HG03066 (cell line): ENCODE measurements at regions not wholly inside any gene's neighbourhood (a gene's known extent, or its start where the extent isn't known, plus 50 kb on each side); places are given as distances from the start of the nearest gene placed in this dataset.

Experiments
- ATAC-seq: cut with Tn5 transposase; IDR thresholded peaks from one replicate; pipeline ENCODE4 v1.9.1; 2021; ENCODE audit warnings: low read depth; ENCODE audit not compliant: unreplicated experiment

GRCh38 chr3:168273036-168273435 lies 177.3 kb upstream of the GOLIM4 start:
- ATAC-seq: no peak

GRCh38 chr3:168272343-168272985 lies 176.7 kb upstream of the GOLIM4 start:
- ATAC-seq: no peak

GRCh38 chr3:168271932-168272331 lies 176.2 kb upstream of the GOLIM4 start:
- ATAC-seq: no peak

GRCh38 chr3:168269001-168269400 lies 173.3 kb upstream of the GOLIM4 start:
- ATAC-seq: no peak

GRCh38 chr3:168267179-168267578 lies 171.5 kb upstream of the GOLIM4 start:
- no peak for ATAC-seq

- ATAC-seq: no peak
Measured at GRCh38 chr3:168266335-168266734, 170.6 kb upstream of the GOLIM4 start.

- no peak for ATAC-seq
Measured at GRCh38 chr3:168262887-168263286, 167.2 kb upstream of the GOLIM4 start.

- no peak for ATAC-seq
Measured at GRCh38 chr3:168260859-168261258, 165.1 kb upstream of the GOLIM4 start.

- peak; percentile 43 for ATAC-seq
Measured at GRCh38 chr3:168251371-168251770, 155.6 kb upstream of the GOLIM4 start.

- ATAC-seq: peak; percentile 18
Measured at GRCh38 chr3:168250415-168250861, 154.7 kb upstream of the GOLIM4 start.

- ATAC-seq: peak; percentile 59
Measured at GRCh38 chr3:168249550-168250414, 154.1 kb upstream of the GOLIM4 start.

GRCh38 chr3:168249205-168249549 lies 153.5 kb upstream of the GOLIM4 start:
- ATAC-seq: peak; percentile 5

- ATAC-seq: peak; percentile 3
Measured at GRCh38 chr3:168248383-168249204, 152.9 kb upstream of the GOLIM4 start.

- ATAC-seq: no peak
Measured at GRCh38 chr3:168241156-168241555, 145.4 kb upstream of the GOLIM4 start.

GRCh38 chr3:168239287-168239686 lies 143.6 kb upstream of the GOLIM4 start:
- no peak for ATAC-seq

- no peak for ATAC-seq
Measured at GRCh38 chr3:168233001-168233400, 137.3 kb upstream of the GOLIM4 start.

- ATAC-seq: no peak
Measured at GRCh38 chr3:168223085-168223484, 127.4 kb upstream of the GOLIM4 start.

- no peak for ATAC-seq
Measured at GRCh38 chr3:168220556-168220955, 124.8 kb upstream of the GOLIM4 start.

- no peak for ATAC-seq
Measured at GRCh38 chr3:168219530-168219929, 123.8 kb upstream of the GOLIM4 start.

GRCh38 chr3:168218600-168218999 lies 122.9 kb upstream of the GOLIM4 start:
- no peak for ATAC-seq

GRCh38 chr3:168216851-168217250 lies 121.1 kb upstream of the GOLIM4 start:
- ATAC-seq: no peak
